ENCODE measurements at regions not wholly inside any gene's neighbourhood (a gene's known extent, or its start where the extent isn't known, plus 50 kb on each side); places are given as distances from the start of the nearest gene placed in this dataset.

- H3K27me3 ChIP-seq: no peaks in the 10 kb centered on the region
- H3K4me1 ChIP-seq (ENCODE audit: low read depth): no peaks in the 10 kb centered on the region
- no peak for TF ChIP-seq CTCF (IDR thresholded peaks at IDR 0.05; ENCODE audit: low read depth, low read length)
These were observed 555.8 kb downstream of the GALC start for GRCh38 chr14:87437158-87437557.

DNA sequence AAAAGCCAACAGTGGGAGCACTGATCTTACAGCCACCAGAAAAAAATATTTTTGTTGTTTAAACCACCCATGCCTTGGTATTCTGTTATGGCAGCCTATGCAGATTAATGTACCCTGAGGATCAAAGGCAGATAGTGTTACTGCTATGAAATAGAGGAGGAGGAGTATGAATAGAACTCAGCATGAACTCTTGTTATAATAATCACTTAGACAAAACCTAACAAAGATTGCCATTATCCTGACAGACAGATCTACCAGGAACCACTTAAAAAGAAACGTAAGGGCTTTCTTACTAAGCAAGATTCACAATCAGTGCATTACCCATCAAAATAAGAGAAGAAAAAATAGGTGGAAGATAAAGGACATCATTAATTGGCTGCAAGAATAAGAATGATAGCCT, 558.3 kb downstream of the GALC start:
- TF ChIP-seq CTCF (IDR thresholded peaks at IDR 0.05; ENCODE audit: low read depth, low read length): no peak
- H3K4me3 ChIP-seq: no peak overlapping the region
- H3K27me3 ChIP-seq: no peaks in the 10 kb centered on the region
- no peak for DNase-seq (ENCODE audit: low read depth in 1 of 2, low spot score in 1 of 2)
- H3K27ac ChIP-seq: no peak overlapping the region
- H3K9me3 ChIP-seq (ENCODE audit: low read depth): no peaks in the 10 kb centered on the region
- peaks cover 3% of the 10 kb centered on the region for H3K4me1 ChIP-seq (ENCODE audit: low read depth)
- H3K36me3 ChIP-seq: no peaks in the 10 kb centered on the region

More at GRCh38 chr14:87437158-87437557, 555.8 kb downstream of the GALC start:
- DNase-seq (ENCODE audit: low read depth in 1 of 2, low spot score in 1 of 2): no peak
- Histone ChIP-seq H3K4me3 (no peak overlapping the region), H3K27ac (no peak overlapping the region), H3K9me3 (ENCODE audit: low read depth) (no peaks in the 10 kb centered on the region), H3K36me3 (no peaks in the 10 kb centered on the region)

- no peak overlapping the region for H3K4me3 ChIP-seq
- peaks cover 3% of the 10 kb centered on the region for H3K4me1 ChIP-seq (ENCODE audit: low read depth)
- no peaks in the 10 kb centered on the region for H3K36me3 ChIP-seq
- TF ChIP-seq CTCF (IDR thresholded peaks at IDR 0.05; ENCODE audit: low read depth, low read length): no peak
- no peaks in the 10 kb centered on the region for H3K9me3 ChIP-seq (ENCODE audit: low read depth)
- no peaks in the 10 kb centered on the region for H3K27me3 ChIP-seq
- DNase-seq (ENCODE audit: low read depth in 1 of 2, low spot score in 1 of 2): no peak
- no peak overlapping the region for H3K27ac ChIP-seq
These were observed 559.0 kb downstream of the GALC start for GRCh38 chr14:87434011-87434410.

- Histone ChIP-seq H3K27me3 (no peaks in the 10 kb centered on the region), H3K4me3 (no peak overlapping the region), H3K9me3 (ENCODE audit: low read depth) (no peaks in the 10 kb centered on the region), H3K27ac (no peak overlapping the region), H3K4me1 (ENCODE audit: low read depth) (peaks cover 3% of the 10 kb centered on the region), H3K36me3 (no peaks in the 10 kb centered on the region)
- no peak for DNase-seq (ENCODE audit: low read depth in 1 of 2, low spot score in 1 of 2)
- no peak for TF ChIP-seq CTCF (IDR thresholded peaks at IDR 0.05; ENCODE audit: low read depth, low read length)
These were observed 560.3 kb downstream of the GALC start for GRCh38 chr14:87432698-87433097.

DNA sequence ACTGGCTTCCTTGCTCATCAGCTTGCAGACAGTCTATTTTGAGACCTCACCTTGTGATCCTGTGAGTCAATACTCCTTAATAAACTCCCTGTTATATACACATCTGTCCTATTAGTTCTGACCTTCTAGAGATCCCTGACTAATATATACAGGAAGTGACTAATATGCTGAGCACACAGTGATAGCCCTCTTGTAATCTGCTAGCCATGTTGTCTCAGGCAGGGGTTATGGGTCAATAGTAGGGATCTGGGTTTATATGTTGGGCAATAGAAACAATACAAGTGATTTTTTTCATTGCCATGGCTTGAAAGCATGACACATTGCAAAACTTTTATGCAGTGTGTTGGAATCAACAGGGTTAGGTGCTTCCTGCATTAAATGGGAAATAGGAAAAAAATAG, 562.2 kb downstream of the GALC start:
- Histone ChIP-seq H3K27ac (no peak overlapping the region), H3K4me3 (no peak overlapping the region), H3K27me3 (no peaks in the 10 kb centered on the region), H3K9me3 (ENCODE audit: low read depth) (no peaks in the 10 kb centered on the region), H3K4me1 (ENCODE audit: low read depth) (peaks cover 3% of the 10 kb centered on the region), H3K36me3 (no peaks in the 10 kb centered on the region)
- TF ChIP-seq CTCF (IDR thresholded peaks at IDR 0.05; ENCODE audit: low read depth, low read length): no peak
- peak in 1 of 2 donors; percentile 9 for DNase-seq (ENCODE audit: low read depth in 1 of 2, low spot score in 1 of 2)

- H3K27me3 ChIP-seq: no peaks in the 10 kb centered on the region
- TF ChIP-seq CTCF (IDR thresholded peaks at IDR 0.05; ENCODE audit: low read depth, low read length): no peak
- no peaks in the 10 kb centered on the region for H3K36me3 ChIP-seq
- DNase-seq (ENCODE audit: low read depth in 1 of 2, low spot score in 1 of 2): no peak
- H3K9me3 ChIP-seq (ENCODE audit: low read depth): no peaks in the 10 kb centered on the region
- peaks cover 3% of the 10 kb centered on the region for H3K4me1 ChIP-seq (ENCODE audit: low read depth)
- H3K27ac ChIP-seq: no peak overlapping the region
- H3K4me3 ChIP-seq: no peak overlapping the region
These were observed 562.8 kb downstream of the GALC start for GRCh38 chr14:87430214-87430613.
